ENCODE measurements at regions not wholly inside any gene's neighbourhood (a gene's known extent, or its start where the extent isn't known, plus 50 kb on each side); places are given as distances from the start of the nearest gene placed in this dataset.

GRCh38 chr11:64499261-64500004 lies 56.3 kb upstream of the SLC22A11 start:
- no peak for DNase-seq (ENCODE audit: low read depth in 2 of 2, low spot score in 1 of 2)

GRCh38 chr11:64500176-64501013 lies 55.3 kb upstream of the SLC22A11 start:
- no peak for DNase-seq (ENCODE audit: low read depth in 2 of 2, low spot score in 1 of 2)

GRCh38 chr11:64501500-64502427 lies 54.0 kb upstream of the SLC22A11 start:
- no peak for DNase-seq (ENCODE audit: low read depth in 2 of 2, low spot score in 1 of 2)

GRCh38 chr11:64502634-64503033 lies 53.1 kb upstream of the SLC22A11 start:
- no peak for DNase-seq (ENCODE audit: low read depth in 2 of 2, low spot score in 1 of 2)

GRCh38 chr11:64503186-64503753 lies 52.5 kb upstream of the SLC22A11 start:
- DNase-seq (ENCODE audit: low read depth in 2 of 2, low spot score in 1 of 2) = no peak

- no peak for DNase-seq (ENCODE audit: low read depth in 2 of 2, low spot score in 1 of 2)
Observed at GRCh38 chr11:64504999-64505398, 50.7 kb upstream of the SLC22A11 start.
